H1 (cell line): ENCODE measurements at regions not wholly inside any gene's neighbourhood (a gene's known extent, or its start where the extent isn't known, plus 50 kb on each side); places are given as distances from the start of the nearest gene placed in this dataset.

Experiments
- CTCF ChIA-PET: fragments of 300-600 bp; sonication (Branson Sonifier 250); formaldehyde crosslinking; loops from one replicate; lab custom pipeline; 2021; ENCODE audit not compliant: partially characterized antibody; lab: Charles Lee
- POLR2A ChIA-PET: fragments of 300-600 bp; sonication (Branson Sonifier 250); formaldehyde crosslinking; loops from one replicate; lab custom pipeline; 2021; ENCODE audit warnings: inconsistent platforms; ENCODE audit not compliant: partially characterized antibody; lab: Charles Lee
- DNase-seq, 2 experiments: peaks; one replicate each; pipeline versions ENCODE4 v3.0.0 to v3.0.0-alpha.2; 2010 to 2022; ENCODE audit warnings: low spot score in 2 of 2, low read depth in 1 of 2, mixed read lengths in 1 of 2
- FAIRE-seq: peaks from 2 replicates; lab custom pipeline; 2011; peaks lifted over from hg19 to GRCh38; lab: Jason Lieb, UNC
- H2AFZ ChIP-seq: 2 replicates; pipeline ENCODE4 v1.8.1; 2012; ENCODE audit warnings: low read length, inconsistent platforms
- H2AK5ac ChIP-seq: 2 replicates; pipeline ENCODE4 v1.6.1; 2013; ENCODE audit warnings: low read depth, low read length
- H2BK120ac ChIP-seq: replicated peaks from 2 replicates; pipeline ENCODE3; 2013; ENCODE audit warnings: low read depth, low read length, inconsistent platforms
- H2BK12ac ChIP-seq: 2 replicates; pipeline ENCODE4 v1.6.1; 2013; ENCODE audit warnings: low read depth, low read length
- H2BK15ac ChIP-seq: 2 replicates; pipeline ENCODE4 v1.6.1; 2013; ENCODE audit warnings: low read length
- H2BK20ac ChIP-seq: 2 replicates; pipeline ENCODE4 v1.6.1; 2013; ENCODE audit warnings: low read length
- H2BK5ac ChIP-seq: 2 replicates; pipeline ENCODE4 v1.6.1; 2013; ENCODE audit warnings: low read depth, low read length
- H3K14ac ChIP-seq: 2 replicates; pipeline ENCODE4 v1.6.1; 2013; ENCODE audit warnings: inconsistent platforms; ENCODE audit not compliant: insufficient read length
- H3K18ac ChIP-seq: 2 replicates; pipeline ENCODE4 v1.6.1; 2013; ENCODE audit warnings: low read length; ENCODE audit errors: extremely low read depth
- H3K23ac ChIP-seq: 2 replicates; pipeline ENCODE4 v1.6.1; 2013; ENCODE audit warnings: inconsistent platforms; ENCODE audit not compliant: insufficient read length
- H3K23me2 ChIP-seq: 2 replicates; pipeline ENCODE4 v1.6.1; 2013; ENCODE audit warnings: low read depth, low read length
- H3K27ac ChIP-seq: 2 replicates; pipeline ENCODE4 v1.6.1; 2011; ENCODE audit warnings: low read depth, low read length, inconsistent platforms
- H3K27me3 ChIP-seq, 4 experiments: replicated peaks in 1 of 4; 1 replicate in 1 of 4; 2 replicates in 3 of 4; pipeline versions ENCODE4 v1.6.1 to v1.8.1; 2011 to 2013; ENCODE audit warnings: low read length in 3 of 4, mild to moderate bottlenecking in 3 of 4, inconsistent platforms in 2 of 4, mixed read lengths in 2 of 4, moderate library complexity in 1 of 4; ENCODE audit not compliant: control insufficient read depth in 3 of 4, insufficient read depth in 3 of 4; ENCODE audit errors: extremely low read depth in 1 of 4
- H3K36me3 ChIP-seq, 4 experiments: 2 replicates each; pipeline versions ENCODE4 v1.6.1 to v1.8.1; 2011 to 2013; ENCODE audit warnings: mild to moderate bottlenecking in 4 of 4, low read length in 3 of 4, moderate library complexity in 2 of 4, control low read depth in 1 of 4, inconsistent platforms in 1 of 4; ENCODE audit not compliant: insufficient read depth in 4 of 4, control insufficient read depth in 2 of 4
- H3K4ac ChIP-seq: replicated peaks from 2 replicates; pipeline ENCODE3; 2013; ENCODE audit warnings: low read length, low read depth, mixed read lengths, inconsistent platforms; ENCODE audit not compliant: insufficient read length
- H3K4me1 ChIP-seq, 4 experiments: replicated peaks in 1 of 4; 1 replicate in 1 of 4; 2 replicates in 3 of 4; pipeline versions ENCODE4 v1.6.1 to v1.8.1; 2011 to 2013; ENCODE audit warnings: low read length in 3 of 4, inconsistent platforms in 2 of 4, mixed read lengths in 1 of 4; ENCODE audit not compliant: insufficient read depth in 4 of 4, control insufficient read depth in 3 of 4
- H3K4me2 ChIP-seq, 2 experiments: 2 replicates each; pipeline versions ENCODE4 v1.6.1 to v1.8.1; 2011 to 2013; ENCODE audit warnings: low read depth in 2 of 2, low read length in 2 of 2, control low read depth in 1 of 2, inconsistent platforms in 1 of 2, mild to moderate bottlenecking in 1 of 2; ENCODE audit not compliant: insufficient read depth in 1 of 2
- H3K4me3 ChIP-seq, 4 experiments: fragments of 200-600, 300-600 bp in 1 of 4; sonication (generic), shearing (Covaris generic), sonication (Bioruptor Twin) in 1 of 4; 2 replicates each; pipeline versions ENCODE4 v1.5.1 to v1.8.1; 2011 to 2016; ENCODE audit warnings: low read length in 4 of 4, low read depth in 3 of 4, control low read depth in 2 of 4, inconsistent platforms in 2 of 4, mild to moderate bottlenecking in 2 of 4, mixed read lengths in 1 of 4, moderate library complexity in 1 of 4; ENCODE audit not compliant: insufficient read depth in 2 of 4; ENCODE audit errors: extremely low read depth in 1 of 4
- H3K56ac ChIP-seq: replicated peaks from 2 replicates; pipeline ENCODE3; 2013; ENCODE audit warnings: low read depth, mild to moderate bottlenecking, mixed read lengths, low read length, inconsistent platforms; ENCODE audit not compliant: insufficient read length
- H3K79me1 ChIP-seq: 2 replicates; pipeline ENCODE4 v1.6.1; 2013; ENCODE audit warnings: low read depth, low read length, control low read depth
- H3K79me2 ChIP-seq, 2 experiments: 2 replicates each; pipeline versions ENCODE4 v1.6.1 to v1.8.1; 2012 to 2013; ENCODE audit warnings: low read length in 2 of 2, mild to moderate bottlenecking in 2 of 2, inconsistent platforms in 1 of 2; ENCODE audit not compliant: insufficient read depth in 2 of 2, control insufficient read depth in 1 of 2
- H3K9ac ChIP-seq, 4 experiments: replicated peaks in 1 of 4; 1 replicate in 1 of 4; 2 replicates in 3 of 4; pipeline versions ENCODE4 v1.6.1 to v1.8.1; 2011 to 2013; ENCODE audit warnings: low read depth in 3 of 4, low read length in 3 of 4, control low read depth in 2 of 4, mild to moderate bottlenecking in 2 of 4, moderate library complexity in 2 of 4, inconsistent platforms in 1 of 4; ENCODE audit errors: extremely low read depth in 1 of 4
- H3K9me3 ChIP-seq, 2 experiments: 2 replicates each; pipeline versions ENCODE4 v1.6.1 to v1.8.1; 2012 to 2013; ENCODE audit warnings: mild to moderate bottlenecking in 2 of 2, moderate library complexity in 2 of 2, control low read depth in 1 of 2, inconsistent platforms in 1 of 2, low read depth in 1 of 2, low read length in 1 of 2, mixed read lengths in 1 of 2; ENCODE audit not compliant: insufficient read depth in 2 of 2
- H4K20me1 ChIP-seq, 2 experiments: replicated peaks in 1 of 2; 2 replicates each; pipeline versions ENCODE3 to v1.8.1; 2011 to 2013; ENCODE audit warnings: inconsistent platforms in 2 of 2, low read length in 2 of 2, mild to moderate bottlenecking in 1 of 2; ENCODE audit not compliant: insufficient read depth in 2 of 2, control insufficient read depth in 1 of 2
- H4K5ac ChIP-seq: 2 replicates; pipeline ENCODE4 v1.6.1; 2013; ENCODE audit warnings: low read length, low read depth, mixed read lengths, inconsistent platforms; ENCODE audit not compliant: insufficient read length
- H4K8ac ChIP-seq: 2 replicates; pipeline ENCODE4 v1.8.0; 2013; ENCODE audit warnings: mild to moderate bottlenecking, moderate library complexity, low read length, inconsistent platforms; ENCODE audit not compliant: insufficient read depth; ENCODE audit errors: extremely low read depth
- H4K91ac ChIP-seq: replicated peaks from 2 replicates; pipeline ENCODE3; 2013; ENCODE audit warnings: low read length, mixed read lengths, inconsistent platforms; ENCODE audit not compliant: insufficient read length
- ATF3 ChIP-seq: IDR thresholded peaks from 2 replicates; pipeline ENCODE4 v1.6.1; 2011; ENCODE audit warnings: low read depth, mild to moderate bottlenecking, low read length; ENCODE audit not compliant: insufficient read depth
- BRCA1 ChIP-seq: IDR thresholded peaks from 2 replicates; pipeline ENCODE4 v1.6.1; 2012; ENCODE audit warnings: low read depth, low read length, improper control_type of control experiment
- KDM5A ChIP-seq: fragments of 200-600 bp; IDR thresholded peaks from 2 replicates; pipeline ENCODE4 v1.7.1; 2012; ENCODE audit warnings: mild to moderate bottlenecking, low read length, inconsistent platforms, mixed read lengths
- POLR2A ChIP-seq, 2 experiments: IDR thresholded peaks; 1 replicate in 1 of 2; 2 replicates in 1 of 2; pipeline ENCODE4 v1.6.1; 2011; ENCODE audit warnings: low read depth in 2 of 2, low read length in 2 of 2, mild to moderate bottlenecking in 2 of 2; ENCODE audit errors: control extremely low read depth in 1 of 2
- YY1 ChIP-seq: IDR thresholded peaks from 2 replicates; pipeline ENCODE4 v1.6.1; 2011; ENCODE audit warnings: low read depth, mild to moderate bottlenecking, low read length
- ZNF274 ChIP-seq: IDR thresholded peaks from 2 replicates; pipeline ENCODE4 v1.7.0; 2012; ENCODE audit warnings: low read length, borderline replicate concordance; ENCODE audit errors: extremely low read depth
- WGBS, 2 experiments: shearing (Covaris generic) in 1 of 2; methylation state at CpG; one replicate each; pipeline versions ENCODE4 v1.1.6 to v1.1.7; 2013 to 2015; ENCODE audit warnings: low lambda C conversion rate in 2 of 2, mixed read lengths in 2 of 2, inconsistent platforms in 1 of 2, low coverage in 1 of 2, missing lambda C conversion rate in 1 of 2; ENCODE audit not compliant: insufficient replicate concordance in 2 of 2, insufficient coverage in 1 of 2, insufficient read length in 1 of 2; ENCODE audit errors: extremely low coverage in 1 of 2, missing lambda C conversion rate in 1 of 2; 5-methylcytosine and 5-hydroxymethylcytosine counted together

- H4K5ac ChIP-seq, result no peak overlapping the region
- H3K4me3 ChIP-seq, result no peak overlapping the region
- H2AK5ac ChIP-seq, result no peak overlapping the region
- H3K27me3 ChIP-seq, result no peaks in the 10 kb centered on the region; a peak in 2 of 7 replicates
- no peak overlapping the region for H3K56ac ChIP-seq
- H4K8ac ChIP-seq, result no peak overlapping the region
- no peak overlapping the region for H2BK12ac ChIP-seq
- H3K18ac ChIP-seq, result no peak overlapping the region
- H2BK15ac ChIP-seq, result peak overlapping the region; percentile 67; the same call in 1 of the 2 replicates
- no peak overlapping the region for H3K4ac ChIP-seq
- H4K91ac ChIP-seq, result no peak overlapping the region
- no peak overlapping the region for H2AFZ ChIP-seq
- H2BK5ac ChIP-seq, result no peak overlapping the region
- H3K4me2 ChIP-seq, result no peak overlapping the region
- no peak overlapping the region for H3K27ac ChIP-seq
- H3K36me3 ChIP-seq, result no peaks in the 10 kb centered on the region
- H2BK20ac ChIP-seq, result no peak overlapping the region
- ChIA-PET CTCF (interaction anchor here (0.6 to 1.2 kb wide), 2 partner anchors 30 to 132 kb away, joined by 3 read pairs; no protein-coding TSS in a partner anchor), POLR2A (interaction anchor here (1.0 to 16.7 kb wide), 5 partner anchors 9 to 23 kb away, joined by 3 to 190 read pairs (median 4); no protein-coding TSS in a partner anchor)
- H3K23me2 ChIP-seq, result no peaks in the 10 kb centered on the region
- FAIRE-seq (no peak), DNase-seq (no peak)
- H3K23ac ChIP-seq, result no peak overlapping the region
- no peak overlapping the region for H2BK120ac ChIP-seq
- TF ChIP-seq ZNF274 (no peak), BRCA1 (no peak), POLR2A (IDR thresholded peaks at IDR 0.05; ENCODE audit: control extremely low read depth in 1 of 2, low read depth in 2 of 2, low read length in 2 of 2) (no peak), YY1 (no peak), KDM5A (no peak), ATF3 (no peak)
- H3K9ac ChIP-seq, result no peak overlapping the region
- no peak overlapping the region for H3K14ac ChIP-seq
- H4K20me1 ChIP-seq, result no peaks in the 10 kb centered on the region
- peaks cover 2 to 8% (median 7%) of the 10 kb centered on the region in 4 experiments; a peak in 4 of 7 replicates for H3K4me1 ChIP-seq
- no peaks in the 10 kb centered on the region for H3K79me2 ChIP-seq
- no peaks in the 10 kb centered on the region for H3K9me3 ChIP-seq
- WGBS, 2 experiments, result 90% methylated on average over 2 of the region's 2 CpGs; no CpG with 5 or more reads in 1 of the 2 experiments
- H3K79me1 ChIP-seq, result no peaks in the 10 kb centered on the region
Observed at GRCh38 chr1:38456531-38456876, 403.1 kb downstream of the RRAGC start.
